ENCODE measurements at regions not wholly inside any gene's neighbourhood (a gene's known extent, or its start where the extent isn't known, plus 50 kb on each side); places are given as distances from the start of the nearest gene placed in this dataset.

DNA sequence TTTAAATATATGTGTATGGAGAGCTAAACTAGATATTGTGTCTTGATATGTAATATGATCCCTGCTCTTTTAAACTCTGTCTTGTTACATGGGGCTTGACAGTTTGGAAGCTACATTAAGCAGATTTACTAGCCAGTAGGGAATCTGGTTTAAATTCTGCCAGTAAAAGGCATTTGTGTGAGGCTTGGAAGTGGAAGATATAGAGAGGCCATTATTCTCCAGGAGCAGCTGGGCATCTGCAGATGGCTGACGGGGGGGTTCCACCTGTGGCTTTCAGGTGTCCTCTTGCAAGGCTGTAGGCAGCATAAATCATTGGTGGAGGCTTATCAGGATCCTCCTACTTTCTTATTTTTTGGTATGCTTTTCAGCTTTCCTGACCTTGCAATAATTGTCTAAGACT is 179.1 kb upstream of the FBXL7 start:
- TF ChIP-seq, protein P1, sequence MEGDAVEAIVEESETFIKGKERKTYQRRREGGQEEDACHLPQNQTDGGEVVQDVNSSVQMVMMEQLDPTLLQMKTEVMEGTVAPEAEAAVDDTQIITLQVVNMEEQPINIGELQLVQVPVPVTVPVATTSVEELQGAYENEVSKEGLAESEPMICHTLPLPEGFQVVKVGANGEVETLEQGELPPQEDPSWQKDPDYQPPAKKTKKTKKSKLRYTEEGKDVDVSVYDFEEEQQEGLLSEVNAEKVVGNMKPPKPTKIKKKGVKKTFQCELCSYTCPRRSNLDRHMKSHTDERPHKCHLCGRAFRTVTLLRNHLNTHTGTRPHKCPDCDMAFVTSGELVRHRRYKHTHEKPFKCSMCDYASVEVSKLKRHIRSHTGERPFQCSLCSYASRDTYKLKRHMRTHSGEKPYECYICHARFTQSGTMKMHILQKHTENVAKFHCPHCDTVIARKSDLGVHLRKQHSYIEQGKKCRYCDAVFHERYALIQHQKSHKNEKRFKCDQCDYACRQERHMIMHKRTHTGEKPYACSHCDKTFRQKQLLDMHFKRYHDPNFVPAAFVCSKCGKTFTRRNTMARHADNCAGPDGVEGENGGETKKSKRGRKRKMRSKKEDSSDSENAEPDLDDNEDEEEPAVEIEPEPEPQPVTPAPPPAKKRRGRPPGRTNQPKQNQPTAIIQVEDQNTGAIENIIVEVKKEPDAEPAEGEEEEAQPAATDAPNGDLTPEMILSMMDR (IDR thresholded peaks at IDR 0.05; ENCODE audit: control insufficient read depth, insufficient read depth, low read depth, low read length, missing control alignments), result no peak
- no peak for DNase-seq (ENCODE audit: low read depth)
- H3K4me3 ChIP-seq (ENCODE audit: control insufficient read depth, low read depth, low read length), result no peak overlapping the region

DNA sequence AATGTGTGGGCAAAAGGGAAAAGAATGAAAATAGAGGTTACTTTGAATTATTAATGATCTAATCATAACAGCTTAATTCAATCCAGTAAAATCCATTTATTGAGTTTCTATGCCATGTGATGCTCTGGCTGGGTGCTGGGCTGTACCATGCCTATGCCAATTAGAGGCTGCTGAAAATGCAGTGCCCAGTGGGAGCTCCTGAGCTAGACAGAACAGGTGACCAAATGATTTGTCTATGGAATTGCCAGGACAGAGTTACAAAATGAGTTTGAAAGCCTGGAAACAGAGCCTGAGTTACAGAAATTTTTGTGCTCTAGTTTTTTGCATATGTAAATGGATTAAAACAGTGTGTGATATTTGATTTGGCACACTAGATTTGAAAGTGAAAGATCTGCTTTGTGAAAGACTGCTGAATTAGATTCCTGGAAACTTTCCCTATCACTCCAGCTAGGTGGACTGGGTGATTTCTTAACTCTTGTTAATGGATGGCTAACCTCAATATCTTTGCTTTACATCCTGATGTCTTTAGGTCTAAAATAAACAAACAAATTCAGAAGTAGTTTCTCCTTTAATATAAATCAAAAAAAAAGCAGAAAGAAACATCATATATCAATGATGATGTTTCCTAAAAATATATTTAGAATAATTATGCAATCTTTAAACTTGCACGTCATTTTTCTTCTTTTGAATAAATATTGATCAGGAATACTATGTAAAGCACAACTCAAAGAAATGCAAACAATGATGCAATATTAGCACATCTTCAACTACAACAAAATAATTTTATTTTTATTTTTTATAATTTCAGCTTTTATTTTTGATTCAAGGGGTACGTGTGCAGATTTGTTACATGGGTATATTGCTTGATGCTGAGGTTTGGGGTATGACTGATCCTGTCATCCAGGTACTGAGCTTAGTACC is 194.8 kb upstream of the FBXL7 start:
- no peak for DNase-seq (ENCODE audit: low read depth)
- no peak overlapping the region for H3K4me3 ChIP-seq (ENCODE audit: control insufficient read depth, low read depth, low read length)
- TF ChIP-seq, protein P1 (IDR thresholded peaks at IDR 0.05; ENCODE audit: control insufficient read depth, insufficient read depth, low read depth, low read length, missing control alignments), result no peak

DNA sequence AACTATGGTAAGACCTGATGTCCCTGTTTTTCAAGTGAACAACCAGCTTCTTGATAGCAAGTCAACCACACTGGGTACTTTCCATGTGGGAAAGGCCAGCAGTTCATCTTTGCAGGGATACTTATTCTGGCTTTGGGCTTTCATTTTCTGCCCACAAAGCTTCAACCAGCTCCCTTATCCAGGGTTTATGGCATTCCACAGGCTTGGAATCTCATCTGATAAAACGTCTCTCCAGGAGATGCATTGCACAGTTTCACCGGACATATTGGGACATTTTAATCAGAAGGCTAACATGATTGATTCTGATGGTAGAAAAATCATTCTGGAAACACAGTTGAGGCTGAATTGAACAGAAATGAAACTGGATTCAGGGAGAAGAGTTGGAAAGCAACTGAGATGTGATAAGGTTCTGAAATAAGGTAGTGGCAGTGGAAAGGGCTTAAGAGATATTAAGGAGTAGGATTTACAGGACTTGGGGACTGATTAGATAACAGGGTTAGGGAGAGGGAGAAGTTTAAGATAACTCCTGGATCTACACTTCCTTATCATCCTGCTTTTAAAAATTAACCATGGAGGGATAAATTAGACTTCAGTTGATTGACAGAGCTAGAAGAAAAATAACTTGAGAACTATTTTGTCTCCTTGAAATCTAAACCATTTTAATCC is 195.8 kb upstream of the FBXL7 start:
- no peak for DNase-seq (ENCODE audit: low read depth)
- H3K4me3 ChIP-seq (ENCODE audit: control insufficient read depth, low read depth, low read length), result no peak overlapping the region
- TF ChIP-seq, protein P1 (IDR thresholded peaks at IDR 0.05; ENCODE audit: control insufficient read depth, insufficient read depth, low read depth, low read length, missing control alignments), result no peak

DNA sequence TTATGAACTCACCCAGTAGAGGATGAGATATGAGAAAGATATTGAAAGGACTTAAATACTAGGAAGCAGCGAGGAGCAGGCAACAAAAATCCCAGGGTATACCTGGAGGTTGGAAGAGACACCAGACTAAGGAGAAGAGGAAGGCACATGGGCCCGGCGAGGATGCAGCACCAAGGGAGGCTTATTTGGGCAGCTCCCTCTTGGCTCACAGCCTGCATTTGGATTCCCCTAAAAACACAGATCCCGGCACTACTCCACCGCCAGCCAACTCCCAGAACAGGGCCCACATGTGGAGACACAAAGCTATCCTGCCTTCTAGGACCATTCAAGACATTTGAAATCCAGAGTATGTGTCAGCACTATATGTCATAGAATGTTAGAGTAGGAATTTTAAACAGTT is 199.8 kb upstream of the FBXL7 start:
- TF ChIP-seq, protein P1 (IDR thresholded peaks at IDR 0.05; ENCODE audit: control insufficient read depth, insufficient read depth, low read depth, low read length, missing control alignments), result no peak
- no peak for DNase-seq (ENCODE audit: low read depth)
- H3K4me3 ChIP-seq (ENCODE audit: control insufficient read depth, low read depth, low read length), result no peak overlapping the region

DNA sequence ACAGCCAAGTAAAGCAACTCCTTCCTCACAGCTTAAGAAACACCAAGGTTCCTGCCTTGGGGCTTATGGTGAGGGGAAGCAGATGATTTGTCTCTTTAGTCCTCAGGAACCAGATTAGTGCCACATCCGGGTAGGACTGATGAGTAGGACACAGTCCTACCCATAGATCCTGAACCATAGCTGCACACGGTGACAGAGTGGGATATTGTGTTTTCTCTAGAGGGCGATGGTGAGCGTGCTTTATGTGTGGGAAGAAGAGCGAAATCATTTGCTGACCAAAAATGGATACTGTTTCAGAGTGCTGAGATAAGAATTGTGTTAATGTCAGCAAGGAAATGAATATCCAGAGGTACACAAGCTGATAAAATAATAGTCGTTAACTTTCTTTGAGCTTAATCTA is 209.0 kb upstream of the FBXL7 start:
- TF ChIP-seq, protein P1 (IDR thresholded peaks at IDR 0.05; ENCODE audit: control insufficient read depth, insufficient read depth, low read depth, low read length, missing control alignments), result no peak
- DNase-seq (ENCODE audit: low read depth), result no peak
- H3K4me3 ChIP-seq (ENCODE audit: control insufficient read depth, low read depth, low read length), result no peak overlapping the region

DNA sequence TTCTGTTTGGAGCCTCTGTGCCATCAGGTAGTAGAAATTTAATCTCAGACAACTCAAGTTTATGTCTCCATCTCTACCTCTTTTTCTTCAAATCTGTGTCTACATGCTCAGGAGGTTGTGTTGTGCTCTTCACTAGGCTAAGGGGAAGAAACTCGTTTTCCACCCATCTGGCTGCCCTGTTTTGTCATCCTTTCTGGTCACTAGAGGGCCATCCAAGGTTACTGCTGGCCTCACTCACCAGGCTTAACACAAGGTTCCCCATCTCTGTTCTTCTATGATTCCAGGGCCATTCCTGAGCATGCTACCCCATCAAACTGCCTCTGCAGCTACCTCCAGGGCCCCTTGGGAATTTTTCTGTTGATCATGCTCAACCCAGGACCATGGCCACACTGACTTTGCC is 213.3 kb upstream of the FBXL7 start:
- H3K4me3 ChIP-seq (ENCODE audit: control insufficient read depth, low read depth, low read length), result no peak overlapping the region
- TF ChIP-seq, protein P1 (IDR thresholded peaks at IDR 0.05; ENCODE audit: control insufficient read depth, insufficient read depth, low read depth, low read length, missing control alignments), result no peak
- DNase-seq (ENCODE audit: low read depth), result no peak

All from AG09309 (cell line).